ENCODE measurements at regions not wholly inside any gene's neighbourhood (a gene's known extent, or its start where the extent isn't known, plus 50 kb on each side); places are given as distances from the start of the nearest gene placed in this dataset.

- 77 to 94% methylated on average over 1 of the region's 1 CpG for WGBS, 2 donors
- intact Hi-C loops (cut with DNase I; ENCODE audit: low total_unique reads): no loop called here
- no peak overlapping the region for H3K4me3 ChIP-seq (ENCODE audit: low read depth, poor library complexity, severe bottlenecking)
- no peak for DNase-seq (ENCODE audit: low spot score in 2 of 2)
- TF ChIP-seq, protein P1, sequence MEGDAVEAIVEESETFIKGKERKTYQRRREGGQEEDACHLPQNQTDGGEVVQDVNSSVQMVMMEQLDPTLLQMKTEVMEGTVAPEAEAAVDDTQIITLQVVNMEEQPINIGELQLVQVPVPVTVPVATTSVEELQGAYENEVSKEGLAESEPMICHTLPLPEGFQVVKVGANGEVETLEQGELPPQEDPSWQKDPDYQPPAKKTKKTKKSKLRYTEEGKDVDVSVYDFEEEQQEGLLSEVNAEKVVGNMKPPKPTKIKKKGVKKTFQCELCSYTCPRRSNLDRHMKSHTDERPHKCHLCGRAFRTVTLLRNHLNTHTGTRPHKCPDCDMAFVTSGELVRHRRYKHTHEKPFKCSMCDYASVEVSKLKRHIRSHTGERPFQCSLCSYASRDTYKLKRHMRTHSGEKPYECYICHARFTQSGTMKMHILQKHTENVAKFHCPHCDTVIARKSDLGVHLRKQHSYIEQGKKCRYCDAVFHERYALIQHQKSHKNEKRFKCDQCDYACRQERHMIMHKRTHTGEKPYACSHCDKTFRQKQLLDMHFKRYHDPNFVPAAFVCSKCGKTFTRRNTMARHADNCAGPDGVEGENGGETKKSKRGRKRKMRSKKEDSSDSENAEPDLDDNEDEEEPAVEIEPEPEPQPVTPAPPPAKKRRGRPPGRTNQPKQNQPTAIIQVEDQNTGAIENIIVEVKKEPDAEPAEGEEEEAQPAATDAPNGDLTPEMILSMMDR (IDR thresholded peaks at IDR 0.05): no peak
- no peak for TF ChIP-seq POLR2A (IDR thresholded peaks at IDR 0.05)
Observed at GRCh38 chr5:24290536-24290935, 354.2 kb downstream of the CDH10 start.

DNA sequence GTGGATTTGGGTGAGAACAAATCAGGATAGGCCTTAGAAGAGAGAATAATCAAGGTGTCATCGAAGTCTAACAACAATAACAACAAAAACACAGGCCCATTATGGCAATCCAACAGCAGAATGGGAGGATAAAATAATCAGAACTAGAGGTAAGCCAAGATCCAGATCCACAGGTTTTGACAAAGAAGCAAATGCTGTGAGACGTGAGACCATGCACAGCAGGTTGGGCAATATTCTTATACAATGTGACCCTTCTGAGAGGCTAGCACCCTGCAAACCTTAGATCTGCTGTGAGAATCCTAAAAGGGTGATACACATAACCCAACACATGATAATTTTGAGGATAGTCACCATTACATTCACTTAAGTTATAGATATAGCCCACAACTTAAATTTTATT is 352.9 kb downstream of the CDH10 start:
- 70 to 75% methylated on average over 2 of the region's 2 CpGs for WGBS, 2 donors
- no peak for TF ChIP-seq POLR2A (IDR thresholded peaks at IDR 0.05)
- TF ChIP-seq, protein P1 (IDR thresholded peaks at IDR 0.05): no peak
- no peak for DNase-seq (ENCODE audit: low spot score in 2 of 2)
- intact Hi-C loops (cut with DNase I; ENCODE audit: low total_unique reads): no loop called here
- no peak overlapping the region for H3K4me3 ChIP-seq (ENCODE audit: low read depth, poor library complexity, severe bottlenecking)

GRCh38 chr5:24294333-24294732 is 350.4 kb downstream of the CDH10 start:
- no peak for DNase-seq (ENCODE audit: low spot score in 2 of 2)
- TF ChIP-seq, protein P1 (IDR thresholded peaks at IDR 0.05): no peak
- no peak for TF ChIP-seq POLR2A (IDR thresholded peaks at IDR 0.05)
- no peak overlapping the region for H3K4me3 ChIP-seq (ENCODE audit: low read depth, poor library complexity, severe bottlenecking)
- WGBS, 2 donors: 66 to 68% methylated on average over 4 of the region's 4 CpGs
- intact Hi-C loops (cut with DNase I; ENCODE audit: low total_unique reads): no loop called here

DNA sequence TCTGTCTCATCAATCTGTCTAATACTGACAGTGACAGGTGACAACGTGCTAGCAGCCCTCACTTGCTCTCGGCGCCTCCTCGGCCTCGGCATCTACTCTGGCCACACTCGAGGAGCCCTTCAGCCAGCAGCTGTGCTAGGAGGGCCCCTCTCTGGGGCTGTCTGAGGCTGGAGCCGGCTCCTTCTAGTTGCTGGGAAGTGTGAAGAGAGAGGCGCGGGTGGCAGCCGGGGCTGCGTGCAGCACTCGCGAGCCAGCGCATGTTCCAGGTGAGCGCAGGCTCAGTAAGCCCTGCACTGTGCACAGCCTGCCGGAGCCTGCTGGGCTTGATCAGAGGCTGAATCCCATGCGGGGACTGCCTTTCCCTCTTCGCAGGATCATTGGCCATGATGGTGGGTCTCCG is 330.7 kb downstream of the CDH10 start:
- no peak overlapping the region for H3K4me3 ChIP-seq (ENCODE audit: low read depth, poor library complexity, severe bottlenecking)
- intact Hi-C loops (cut with DNase I; ENCODE audit: low total_unique reads): no loop called here
- WGBS, 2 donors: 94 to 95% methylated on average over 19 of the region's 19 CpGs
- no peak for DNase-seq (ENCODE audit: low spot score in 2 of 2)
- TF ChIP-seq, protein P1 (IDR thresholded peaks at IDR 0.05): no peak
- TF ChIP-seq POLR2A (IDR thresholded peaks at IDR 0.05): no peak

DNA sequence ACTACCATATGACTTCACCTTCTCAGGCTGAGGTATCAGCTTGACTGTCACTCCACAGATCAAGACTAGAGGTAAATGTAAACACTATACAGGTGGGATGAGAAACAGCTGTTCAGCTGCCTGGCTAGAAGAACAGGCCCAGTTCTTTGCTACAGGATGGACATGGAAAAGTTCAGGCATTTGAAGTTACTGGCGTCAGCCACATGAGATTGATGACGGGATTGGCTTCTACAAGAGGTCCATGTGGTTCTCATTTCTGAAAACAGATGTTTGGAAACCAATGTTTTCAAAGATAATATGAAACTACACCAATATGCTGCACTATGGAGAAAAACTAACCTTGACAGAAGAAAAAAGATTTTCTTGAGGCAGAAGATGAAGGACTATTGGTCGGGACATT is 324.1 kb downstream of the CDH10 start:
- DNase-seq (ENCODE audit: low spot score in 2 of 2): no peak
- 65 to 67% methylated on average over 3 of the region's 3 CpGs for WGBS, 2 donors
- intact Hi-C loops (cut with DNase I; ENCODE audit: low total_unique reads): no loop called here
- TF ChIP-seq, protein P1 (IDR thresholded peaks at IDR 0.05): no peak
- no peak for TF ChIP-seq POLR2A (IDR thresholded peaks at IDR 0.05)
- no peak overlapping the region for H3K4me3 ChIP-seq (ENCODE audit: low read depth, poor library complexity, severe bottlenecking)

DNA sequence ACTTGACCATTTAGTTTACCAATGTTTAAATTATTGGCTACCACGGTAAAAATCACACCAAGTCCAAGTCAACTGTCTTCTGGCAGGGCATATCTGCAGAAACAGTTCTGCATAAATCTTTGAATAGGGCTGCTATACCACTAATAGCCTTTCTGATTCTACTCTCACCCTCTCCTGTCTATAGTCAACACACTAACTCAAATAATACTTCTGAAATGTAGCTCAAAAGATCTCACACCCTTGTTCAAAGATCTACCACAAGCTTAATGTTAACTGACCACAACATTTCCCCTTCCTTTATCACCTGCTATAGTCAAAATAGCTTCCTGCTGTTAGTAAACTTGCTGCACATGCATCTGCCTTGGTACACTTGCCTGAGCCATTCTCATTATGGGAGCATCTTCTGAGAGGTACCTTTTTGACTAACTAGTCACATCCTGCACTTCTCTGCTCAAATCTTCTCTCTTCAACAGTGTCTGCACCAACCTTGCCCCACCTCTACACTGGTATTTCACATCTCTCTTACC is 319.4 kb downstream of the CDH10 start:
- TF ChIP-seq, protein P1 (IDR thresholded peaks at IDR 0.05): no peak
- no peak for TF ChIP-seq POLR2A (IDR thresholded peaks at IDR 0.05)
- WGBS, 2 donors: 78 to 84% methylated on average over 1 of the region's 1 CpG
- no peak for DNase-seq (ENCODE audit: low spot score in 2 of 2)
- intact Hi-C loops (cut with DNase I; ENCODE audit: low total_unique reads): no loop called here
- H3K4me3 ChIP-seq (ENCODE audit: low read depth, poor library complexity, severe bottlenecking): no peak overlapping the region

Measured in lower leg skin (tissue), 4 donors.